ENCODE measurements at regions not wholly inside any gene's neighbourhood (a gene's known extent, or its start where the extent isn't known, plus 50 kb on each side); places are given as distances from the start of the nearest gene placed in this dataset.

- TF ChIP-seq CTBP2 (IDR thresholded peaks at IDR 0.05; ENCODE audit: borderline replicate concordance, insufficient read depth, insufficient read length, low read length) = no peak
- no peak for TF ChIP-seq CBX8 (IDR thresholded peaks at IDR 0.05; ENCODE audit: borderline replicate concordance, low read depth, low read length)
- TF ChIP-seq EGR1 (IDR thresholded peaks at IDR 0.05; ENCODE audit: borderline replicate concordance, low read depth, low read length) = no peak
- TF ChIP-seq, protein P1, sequence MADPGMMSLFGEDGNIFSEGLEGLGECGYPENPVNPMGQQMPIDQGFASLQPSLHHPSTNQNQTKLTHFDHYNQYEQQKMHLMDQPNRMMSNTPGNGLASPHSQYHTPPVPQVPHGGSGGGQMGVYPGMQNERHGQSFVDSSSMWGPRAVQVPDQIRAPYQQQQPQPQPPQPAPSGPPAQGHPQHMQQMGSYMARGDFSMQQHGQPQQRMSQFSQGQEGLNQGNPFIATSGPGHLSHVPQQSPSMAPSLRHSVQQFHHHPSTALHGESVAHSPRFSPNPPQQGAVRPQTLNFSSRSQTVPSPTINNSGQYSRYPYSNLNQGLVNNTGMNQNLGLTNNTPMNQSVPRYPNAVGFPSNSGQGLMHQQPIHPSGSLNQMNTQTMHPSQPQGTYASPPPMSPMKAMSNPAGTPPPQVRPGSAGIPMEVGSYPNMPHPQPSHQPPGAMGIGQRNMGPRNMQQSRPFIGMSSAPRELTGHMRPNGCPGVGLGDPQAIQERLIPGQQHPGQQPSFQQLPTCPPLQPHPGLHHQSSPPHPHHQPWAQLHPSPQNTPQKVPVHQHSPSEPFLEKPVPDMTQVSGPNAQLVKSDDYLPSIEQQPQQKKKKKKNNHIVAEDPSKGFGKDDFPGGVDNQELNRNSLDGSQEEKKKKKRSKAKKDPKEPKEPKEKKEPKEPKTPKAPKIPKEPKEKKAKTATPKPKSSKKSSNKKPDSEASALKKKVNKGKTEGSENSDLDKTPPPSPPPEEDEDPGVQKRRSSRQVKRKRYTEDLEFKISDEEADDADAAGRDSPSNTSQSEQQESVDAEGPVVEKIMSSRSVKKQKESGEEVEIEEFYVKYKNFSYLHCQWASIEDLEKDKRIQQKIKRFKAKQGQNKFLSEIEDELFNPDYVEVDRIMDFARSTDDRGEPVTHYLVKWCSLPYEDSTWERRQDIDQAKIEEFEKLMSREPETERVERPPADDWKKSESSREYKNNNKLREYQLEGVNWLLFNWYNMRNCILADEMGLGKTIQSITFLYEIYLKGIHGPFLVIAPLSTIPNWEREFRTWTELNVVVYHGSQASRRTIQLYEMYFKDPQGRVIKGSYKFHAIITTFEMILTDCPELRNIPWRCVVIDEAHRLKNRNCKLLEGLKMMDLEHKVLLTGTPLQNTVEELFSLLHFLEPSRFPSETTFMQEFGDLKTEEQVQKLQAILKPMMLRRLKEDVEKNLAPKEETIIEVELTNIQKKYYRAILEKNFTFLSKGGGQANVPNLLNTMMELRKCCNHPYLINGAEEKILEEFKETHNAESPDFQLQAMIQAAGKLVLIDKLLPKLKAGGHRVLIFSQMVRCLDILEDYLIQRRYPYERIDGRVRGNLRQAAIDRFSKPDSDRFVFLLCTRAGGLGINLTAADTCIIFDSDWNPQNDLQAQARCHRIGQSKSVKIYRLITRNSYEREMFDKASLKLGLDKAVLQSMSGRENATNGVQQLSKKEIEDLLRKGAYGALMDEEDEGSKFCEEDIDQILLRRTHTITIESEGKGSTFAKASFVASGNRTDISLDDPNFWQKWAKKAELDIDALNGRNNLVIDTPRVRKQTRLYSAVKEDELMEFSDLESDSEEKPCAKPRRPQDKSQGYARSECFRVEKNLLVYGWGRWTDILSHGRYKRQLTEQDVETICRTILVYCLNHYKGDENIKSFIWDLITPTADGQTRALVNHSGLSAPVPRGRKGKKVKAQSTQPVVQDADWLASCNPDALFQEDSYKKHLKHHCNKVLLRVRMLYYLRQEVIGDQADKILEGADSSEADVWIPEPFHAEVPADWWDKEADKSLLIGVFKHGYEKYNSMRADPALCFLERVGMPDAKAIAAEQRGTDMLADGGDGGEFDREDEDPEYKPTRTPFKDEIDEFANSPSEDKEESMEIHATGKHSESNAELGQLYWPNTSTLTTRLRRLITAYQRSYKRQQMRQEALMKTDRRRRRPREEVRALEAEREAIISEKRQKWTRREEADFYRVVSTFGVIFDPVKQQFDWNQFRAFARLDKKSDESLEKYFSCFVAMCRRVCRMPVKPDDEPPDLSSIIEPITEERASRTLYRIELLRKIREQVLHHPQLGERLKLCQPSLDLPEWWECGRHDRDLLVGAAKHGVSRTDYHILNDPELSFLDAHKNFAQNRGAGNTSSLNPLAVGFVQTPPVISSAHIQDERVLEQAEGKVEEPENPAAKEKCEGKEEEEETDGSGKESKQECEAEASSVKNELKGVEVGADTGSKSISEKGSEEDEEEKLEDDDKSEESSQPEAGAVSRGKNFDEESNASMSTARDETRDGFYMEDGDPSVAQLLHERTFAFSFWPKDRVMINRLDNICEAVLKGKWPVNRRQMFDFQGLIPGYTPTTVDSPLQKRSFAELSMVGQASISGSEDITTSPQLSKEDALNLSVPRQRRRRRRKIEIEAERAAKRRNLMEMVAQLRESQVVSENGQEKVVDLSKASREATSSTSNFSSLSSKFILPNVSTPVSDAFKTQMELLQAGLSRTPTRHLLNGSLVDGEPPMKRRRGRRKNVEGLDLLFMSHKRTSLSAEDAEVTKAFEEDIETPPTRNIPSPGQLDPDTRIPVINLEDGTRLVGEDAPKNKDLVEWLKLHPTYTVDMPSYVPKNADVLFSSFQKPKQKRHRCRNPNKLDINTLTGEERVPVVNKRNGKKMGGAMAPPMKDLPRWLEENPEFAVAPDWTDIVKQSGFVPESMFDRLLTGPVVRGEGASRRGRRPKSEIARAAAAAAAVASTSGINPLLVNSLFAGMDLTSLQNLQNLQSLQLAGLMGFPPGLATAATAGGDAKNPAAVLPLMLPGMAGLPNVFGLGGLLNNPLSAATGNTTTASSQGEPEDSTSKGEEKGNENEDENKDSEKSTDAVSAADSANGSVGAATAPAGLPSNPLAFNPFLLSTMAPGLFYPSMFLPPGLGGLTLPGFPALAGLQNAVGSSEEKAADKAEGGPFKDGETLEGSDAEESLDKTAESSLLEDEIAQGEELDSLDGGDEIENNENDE (IDR thresholded peaks at IDR 0.05; ENCODE audit: insufficient replicate concordance, low read length) = no peak
- TF ChIP-seq JUN (IDR thresholded peaks at IDR 0.05; ENCODE audit: low read depth, low read length) = no peak
These were observed 206.2 kb upstream of the SGCD start (continued) for GRCh38 chr5:156120777-156121176.

Measured in H1 (cell line).